HEK293 (cell line): ENCODE measurements at regions not wholly inside any gene's neighbourhood (a gene's known extent, or its start where the extent isn't known, plus 50 kb on each side); places are given as distances from the start of the nearest gene placed in this dataset.

ENCODE experiments used
- IKZF3 ChIP-seq: fragments of 450-650 bp; IDR thresholded peaks from 2 replicates; pipeline ENCODE4 v1.5.0; 2018; ENCODE audit warnings: missing biosample characterization, mild to moderate bottlenecking, missing genetic modification characterization, moderate library complexity
- KLF9 ChIP-seq: fragments of 450-650 bp; formaldehyde crosslinking; IDR thresholded peaks from 2 replicates; pipeline ENCODE4 v1.5.1; 2016; ENCODE audit warnings: missing biosample characterization, missing genetic modification characterization, low read depth
- ZBTB10 ChIP-seq: fragments of 450-650 bp; formaldehyde crosslinking; IDR thresholded peaks from 2 replicates; pipeline ENCODE4 v1.5.1; 2016; ENCODE audit warnings: missing biosample characterization, missing genetic modification characterization
- ZNF404 ChIP-seq: fragments of 450-650 bp; formaldehyde crosslinking; IDR thresholded peaks from 2 replicates; pipeline ENCODE4 v1.5.1; 2017; ENCODE audit warnings: missing biosample characterization, missing genetic modification characterization

GRCh38 chr11:109508943-109509342 is 87.0 kb downstream of the C11orf87 start:
- TF ChIP-seq ZBTB10 (no peak), IKZF3 (tag by site-specific recombination) (no peak), ZNF404 (tag by site-specific recombination) (no peak), KLF9 (no peak)
